ENCODE measurements at regions not wholly inside any gene's neighbourhood (a gene's known extent, or its start where the extent isn't known, plus 50 kb on each side); places are given as distances from the start of the nearest gene placed in this dataset.

DNA sequence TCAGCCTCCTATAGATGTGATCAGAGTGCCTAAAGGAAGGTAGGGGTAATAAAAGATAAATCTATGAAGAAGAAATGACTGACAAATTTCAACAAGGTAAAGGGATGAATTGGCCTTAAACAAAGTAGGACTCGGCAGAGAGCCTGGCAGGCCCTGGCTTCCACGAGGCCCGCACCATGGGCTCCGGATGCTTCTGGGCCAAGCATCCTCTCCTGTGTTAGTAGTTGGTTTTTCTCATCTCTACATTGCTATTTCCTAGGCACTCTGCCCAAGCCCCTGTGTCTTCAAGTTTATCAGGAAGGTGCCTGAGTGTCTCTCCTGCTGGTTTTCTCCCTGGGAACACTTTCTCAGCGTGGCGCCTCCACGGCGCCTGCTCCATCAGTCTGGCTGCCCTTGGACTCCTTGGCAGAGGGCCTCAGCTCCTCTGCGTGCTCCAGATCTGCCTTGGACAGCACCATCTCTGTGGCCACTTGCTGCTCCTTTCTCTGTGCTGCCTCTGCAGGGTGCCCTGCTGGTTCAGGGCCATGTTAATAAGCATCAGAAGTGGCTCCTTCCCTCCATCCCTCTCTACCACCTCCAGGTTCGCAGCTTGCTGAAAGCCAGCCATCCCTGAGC is 413.3 kb upstream of the DPP6 start:
- DNase-seq: no peak
- H3K27ac ChIP-seq: no peak overlapping the region
- in situ Hi-C loops (cut with MboI; ENCODE audit: low pct_ligation_motif_present in 1 of 4, low pct_unique_long_range_greater_than_20kb in 1 of 4, low sequenced_read_pairs in 3 of 4): no loop called here
- no peaks in the 10 kb centered on the region for H3K4me1 ChIP-seq
- intact Hi-C loops (cut with DNase I; ENCODE audit: low total_unique reads): no loop called here
- H3K36me3 ChIP-seq: no peaks in the 10 kb centered on the region
- no peak overlapping the region for H3K4me3 ChIP-seq
- TF ChIP-seq EP300 (IDR thresholded peaks at IDR 0.05; ENCODE audit: low read depth) (no peak), POLR2AphosphoS5 (IDR thresholded peaks at IDR 0.05) (no peak), POLR2A (IDR thresholded peaks at IDR 0.05) (no peak)
- TF ChIP-seq, protein P1, sequence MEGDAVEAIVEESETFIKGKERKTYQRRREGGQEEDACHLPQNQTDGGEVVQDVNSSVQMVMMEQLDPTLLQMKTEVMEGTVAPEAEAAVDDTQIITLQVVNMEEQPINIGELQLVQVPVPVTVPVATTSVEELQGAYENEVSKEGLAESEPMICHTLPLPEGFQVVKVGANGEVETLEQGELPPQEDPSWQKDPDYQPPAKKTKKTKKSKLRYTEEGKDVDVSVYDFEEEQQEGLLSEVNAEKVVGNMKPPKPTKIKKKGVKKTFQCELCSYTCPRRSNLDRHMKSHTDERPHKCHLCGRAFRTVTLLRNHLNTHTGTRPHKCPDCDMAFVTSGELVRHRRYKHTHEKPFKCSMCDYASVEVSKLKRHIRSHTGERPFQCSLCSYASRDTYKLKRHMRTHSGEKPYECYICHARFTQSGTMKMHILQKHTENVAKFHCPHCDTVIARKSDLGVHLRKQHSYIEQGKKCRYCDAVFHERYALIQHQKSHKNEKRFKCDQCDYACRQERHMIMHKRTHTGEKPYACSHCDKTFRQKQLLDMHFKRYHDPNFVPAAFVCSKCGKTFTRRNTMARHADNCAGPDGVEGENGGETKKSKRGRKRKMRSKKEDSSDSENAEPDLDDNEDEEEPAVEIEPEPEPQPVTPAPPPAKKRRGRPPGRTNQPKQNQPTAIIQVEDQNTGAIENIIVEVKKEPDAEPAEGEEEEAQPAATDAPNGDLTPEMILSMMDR (IDR thresholded peaks at IDR 0.05): no peak
- WGBS, 2 donors (ENCODE audit: low coverage in 1 of 2): 85 to 87% methylated on average over 5 to 10 of the region's 10 CpGs
- no peaks in the 10 kb centered on the region for H3K27me3 ChIP-seq
- peaks cover 9 to 14% of the 10 kb centered on the region in 2 donors for H3K9me3 ChIP-seq

GRCh38 chr7:153640586-153640985 is 411.6 kb upstream of the DPP6 start:
- Histone ChIP-seq H3K36me3 (no peaks in the 10 kb centered on the region), H3K27ac (peak overlapping the region in 1 of 4 donors; percentile 4), H3K4me3 (no peak overlapping the region), H3K4me1 (no peaks in the 10 kb centered on the region), H3K27me3 (no peaks in the 10 kb centered on the region), H3K9me3 (peaks cover 9 to 17% of the 10 kb centered on the region in 2 donors)
- TF ChIP-seq EP300 (IDR thresholded peaks at IDR 0.05; ENCODE audit: low read depth) (no peak), POLR2A (IDR thresholded peaks at IDR 0.05) (no peak), POLR2AphosphoS5 (IDR thresholded peaks at IDR 0.05) (no peak)
- TF ChIP-seq, protein P1 (IDR thresholded peaks at IDR 0.05): no peak
- intact Hi-C loops (cut with DNase I; ENCODE audit: low total_unique reads) (no loop called here), in situ Hi-C loops (cut with MboI; ENCODE audit: low pct_ligation_motif_present in 1 of 4, low pct_unique_long_range_greater_than_20kb in 1 of 4, low sequenced_read_pairs in 3 of 4) (no loop called here)
- no peak for DNase-seq
- WGBS, 2 donors (ENCODE audit: low coverage in 1 of 2): 65 to 68% methylated on average over 2 of the region's 2 CpGs

DNA sequence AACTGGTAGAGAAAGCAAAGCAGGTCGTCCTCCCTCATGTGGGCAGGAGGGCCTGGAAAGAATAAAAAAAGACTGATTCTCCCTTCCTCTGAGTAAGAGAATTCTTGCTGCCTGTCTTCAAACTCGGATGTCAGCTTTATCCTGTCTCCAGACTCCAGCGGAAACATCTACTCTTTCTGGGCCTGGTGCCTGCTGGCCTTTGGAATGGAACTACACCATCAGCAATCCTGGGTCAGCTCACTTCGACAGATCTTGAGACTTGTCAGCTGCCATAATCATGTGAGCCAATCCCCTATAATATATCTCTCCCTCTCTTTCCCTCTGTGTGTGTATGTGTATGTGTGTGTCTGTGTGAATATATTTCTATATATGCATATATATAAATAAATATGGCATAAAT is 411.0 kb upstream of the DPP6 start:
- Histone ChIP-seq H3K9me3 (peaks cover 9 to 17% of the 10 kb centered on the region in 2 donors), H3K27ac (peak overlapping the region in 1 of 4 donors; percentile 4), H3K4me3 (no peak overlapping the region), H3K4me1 (no peaks in the 10 kb centered on the region), H3K27me3 (no peaks in the 10 kb centered on the region), H3K36me3 (no peaks in the 10 kb centered on the region)
- intact Hi-C loops (cut with DNase I; ENCODE audit: low total_unique reads) (no loop called here), in situ Hi-C loops (cut with MboI; ENCODE audit: low pct_ligation_motif_present in 1 of 4, low pct_unique_long_range_greater_than_20kb in 1 of 4, low sequenced_read_pairs in 3 of 4) (no loop called here)
- TF ChIP-seq, protein P1 (IDR thresholded peaks at IDR 0.05): no peak
- TF ChIP-seq POLR2A (IDR thresholded peaks at IDR 0.05) (no peak), POLR2AphosphoS5 (IDR thresholded peaks at IDR 0.05) (no peak), EP300 (IDR thresholded peaks at IDR 0.05; ENCODE audit: low read depth) (no peak)
- WGBS, 2 donors (ENCODE audit: low coverage in 1 of 2): 50 to 58% methylated on average over 4 of the region's 4 CpGs
- DNase-seq: no peak

DNA sequence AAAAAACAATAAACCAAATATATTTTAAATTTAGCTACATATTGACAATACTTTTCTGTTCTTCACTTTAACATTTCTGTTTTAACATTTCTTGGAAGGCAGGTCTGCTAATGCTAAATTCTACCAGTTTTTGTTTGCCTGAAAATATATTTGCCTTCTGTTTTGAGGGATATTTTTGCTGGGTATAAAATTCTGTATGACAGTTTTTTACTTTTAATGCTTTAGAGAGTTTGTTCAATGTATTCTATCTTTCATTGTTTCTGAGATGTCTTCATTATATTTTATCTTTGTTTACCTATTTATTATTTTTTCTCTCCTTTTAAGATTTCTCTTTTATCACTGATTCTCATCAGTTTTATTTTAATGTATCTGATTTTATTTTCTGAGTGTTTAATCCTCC is 409.2 kb upstream of the DPP6 start:
- H3K4me1 ChIP-seq: no peaks in the 10 kb centered on the region
- no peak for TF ChIP-seq POLR2AphosphoS5 (IDR thresholded peaks at IDR 0.05)
- TF ChIP-seq POLR2A (IDR thresholded peaks at IDR 0.05): no peak
- TF ChIP-seq, protein P1 (IDR thresholded peaks at IDR 0.05): no peak
- no peak for TF ChIP-seq EP300 (IDR thresholded peaks at IDR 0.05; ENCODE audit: low read depth)
- in situ Hi-C loops (cut with MboI; ENCODE audit: low pct_ligation_motif_present in 1 of 4, low pct_unique_long_range_greater_than_20kb in 1 of 4, low sequenced_read_pairs in 3 of 4): no loop called here
- no peak overlapping the region for H3K4me3 ChIP-seq
- peaks cover 9 to 17% of the 10 kb centered on the region in 2 donors for H3K9me3 ChIP-seq
- intact Hi-C loops (cut with DNase I; ENCODE audit: low total_unique reads): no loop called here
- no peaks in the 10 kb centered on the region for H3K36me3 ChIP-seq
- no peak for DNase-seq
- H3K27me3 ChIP-seq: no peaks in the 10 kb centered on the region
- no peak overlapping the region for H3K27ac ChIP-seq
